GM10266 (cell line): ENCODE measurements at regions not wholly inside any gene's neighbourhood (a gene's known extent, or its start where the extent isn't known, plus 50 kb on each side); places are given as distances from the start of the nearest gene placed in this dataset.
"Not testable (repeated sequence)": the region's sequence is repeated elsewhere in the genome, so short reads cannot be mapped to it uniquely, and the experiment has no call there.

Source experiments
- DNase-seq: peaks from one replicate; pipeline ENCODE4 v3.0.0; 2012; ENCODE audit errors: extremely low spot score
- CTCF ChIP-seq: IDR thresholded peaks from 2 replicates; pipeline ENCODE4 v1.5.1; 2012; ENCODE audit warnings: mild to moderate bottlenecking, low read depth; ENCODE audit not compliant: control insufficient read depth, insufficient read depth; ENCODE audit errors: missing control alignments

GRCh38 chr1:199815947-199816346 lies 211.6 kb upstream of the NR5A2 start:
- TF ChIP-seq CTCF: no peak
- DNase-seq: no peak

DNA sequence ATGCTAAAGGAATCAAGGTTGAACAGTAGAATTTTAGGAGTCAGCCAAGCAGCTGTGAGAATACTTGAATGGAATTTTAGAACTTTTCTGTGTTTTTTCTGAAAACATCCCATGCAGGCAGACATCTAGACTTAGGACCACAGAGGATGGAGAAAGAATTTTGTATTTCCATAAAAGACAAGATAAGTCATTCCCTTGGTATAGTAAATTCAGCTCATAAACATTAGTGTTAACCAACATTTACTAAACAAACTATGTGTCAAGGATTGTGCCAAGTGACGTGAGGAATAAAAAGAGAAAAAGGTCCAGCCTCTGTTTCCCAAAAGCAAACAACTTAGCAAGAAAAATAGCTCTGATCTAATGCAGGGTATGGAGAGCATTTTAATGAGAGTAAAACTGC lies 210.2 kb upstream of the NR5A2 start:
- DNase-seq: no peak
- no peak for TF ChIP-seq CTCF

DNA sequence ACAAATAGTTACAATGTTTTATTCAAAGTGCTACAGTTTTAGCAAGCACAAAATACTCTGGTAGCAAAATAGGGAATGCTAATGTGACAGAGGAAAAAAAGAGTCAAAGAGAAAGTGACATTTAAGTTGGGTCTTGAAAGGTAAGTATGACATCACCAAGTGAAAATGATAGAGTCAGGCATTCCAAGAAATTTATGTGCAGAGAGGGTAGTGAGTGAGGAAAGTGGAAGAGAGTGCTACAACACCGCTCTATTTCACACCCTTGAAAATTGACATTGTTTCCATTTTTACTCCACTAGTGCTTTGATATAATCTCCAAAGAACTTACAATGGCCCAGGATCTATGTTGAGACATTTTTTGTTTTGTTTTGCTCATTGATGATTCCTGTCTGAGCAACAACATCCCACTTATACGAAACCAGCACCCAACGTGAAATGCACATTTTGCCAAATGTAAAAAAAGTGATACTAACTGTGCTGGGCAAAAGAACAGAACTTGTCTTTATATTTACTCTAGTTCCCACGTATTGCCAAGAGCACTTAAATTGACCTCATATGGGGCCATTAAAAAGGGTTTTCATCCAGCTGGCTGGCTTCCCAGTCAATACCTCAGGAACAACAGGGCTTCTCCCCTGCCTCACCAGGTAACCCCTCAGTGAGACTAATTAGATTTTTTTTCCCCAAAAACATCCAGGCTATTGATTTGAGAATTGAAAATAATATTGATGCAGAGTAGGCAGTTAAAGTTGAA lies 206.3 kb upstream of the NR5A2 start:
- TF ChIP-seq CTCF: no peak
- no peak for DNase-seq

GRCh38 chr1:199832451-199832850 lies 195.1 kb upstream of the NR5A2 start:
- no peak for TF ChIP-seq CTCF
- DNase-seq: no peak

GRCh38 chr1:199834711-199835110 lies 192.8 kb upstream of the NR5A2 start:
- no peak for DNase-seq
- no peak for TF ChIP-seq CTCF

GRCh38 chr1:199836430-199836829 lies 191.1 kb upstream of the NR5A2 start:
- TF ChIP-seq CTCF: no peak
- no peak for DNase-seq

- no peak for TF ChIP-seq CTCF
- DNase-seq: no peak
Observed at GRCh38 chr1:199837321-199837720, 190.2 kb upstream of the NR5A2 start.

GRCh38 chr1:199839608-199840007 lies 187.9 kb upstream of the NR5A2 start:
- DNase-seq: not testable (repeated sequence)

DNA sequence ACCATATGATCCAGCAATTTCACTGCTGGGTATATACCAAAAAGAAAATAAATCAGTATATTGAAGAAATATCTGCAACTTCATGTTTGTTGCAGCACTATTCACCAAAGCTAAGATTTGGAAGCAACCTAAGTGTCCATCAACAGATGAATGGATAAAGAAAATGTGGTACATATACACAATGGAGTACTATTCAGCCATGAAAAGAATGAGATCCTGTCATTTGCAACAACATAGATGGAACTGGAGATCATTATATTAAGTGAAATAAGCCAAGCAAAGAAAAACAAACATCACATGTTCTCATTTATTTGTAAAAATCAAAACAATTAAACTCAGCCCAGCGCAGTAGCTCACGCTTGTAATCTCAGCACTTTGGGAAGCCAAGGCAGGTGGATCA lies 184.4 kb upstream of the NR5A2 start:
- DNase-seq: not testable (repeated sequence)
